Body of pancreas (tissue), 4 donors: ENCODE measurements at regions not wholly inside any gene's neighbourhood (a gene's known extent, or its start where the extent isn't known, plus 50 kb on each side); places are given as distances from the start of the nearest gene placed in this dataset.

Experiments used
- ATAC-seq: fragments of 150-250 bp; one replicate; pipeline ENCODE4 v1.9.1; 2016
- DNase-seq, 4 donors: peaks; one replicate each; pipeline ENCODE4 v3.0.0-alpha.2; 2019
- H3K27ac ChIP-seq, 4 donors: fragments of 200-600 bp; sonication (generic); 1 replicate in 3 of 4; 2 replicates in 1 of 4; pipeline versions ENCODE4 v1.5.1 to v1.6.1; 2016 to 2019; ENCODE audit warnings: mild to moderate bottlenecking in 1 of 4, mixed read lengths in 1 of 4, moderate library complexity in 1 of 4
- H3K27me3 ChIP-seq, 2 donors: fragments of 200-600 bp; sonication (generic); one replicate each; pipeline ENCODE4 v1.6.0; 2016; ENCODE audit warnings: mild to moderate bottlenecking in 1 of 2
- H3K36me3 ChIP-seq, 2 donors: fragments of 200-600 bp; sonication (generic); replicated peaks in 1 of 2; 2 replicates each; pipeline ENCODE4 v1.5.1; 2016; ENCODE audit warnings: low read depth in 2 of 2; ENCODE audit not compliant: insufficient read depth in 1 of 2
- H3K4me1 ChIP-seq: fragments of 200-600 bp; sonication (generic); one replicate; pipeline ENCODE4 v1.6.0; 2016
- H3K4me3 ChIP-seq, 2 donors: fragments of 200-600 bp; sonication (generic); 1 replicate in 1 of 2; 2 replicates in 1 of 2; pipeline ENCODE4 v1.5.1; 2016 to 2019
- H3K9me3 ChIP-seq, 3 donors: fragments of 200-600 bp; sonication (generic); 1 replicate in 2 of 3; 2 replicates in 1 of 3; pipeline ENCODE4 v1.5.1; 2016
- CTCF ChIP-seq, 7 experiments: fragments of 450-650 bp in 4 of 7; fragments of 200-600 bp in 3 of 7; sonication (generic) in 3 of 7; IDR thresholded peaks; one replicate each; pipeline ENCODE4 v1.5.1; 2016 to 2019; ENCODE audit warnings: antibody characterized with exemption in 7 of 7
- POLR2A ChIP-seq, 3 donors: fragments of 450-650 bp; IDR thresholded peaks; one replicate each; pipeline ENCODE4 v1.6.1; 2016; ENCODE audit warnings: antibody characterized with exemption in 3 of 3, mild to moderate bottlenecking in 2 of 3
- WGBS, 2 donors: methylation state at CpG; one replicate each; pipeline ENCODE4 v1.1.5; 2017; 5-methylcytosine and 5-hydroxymethylcytosine counted together
- intact Hi-C: fragments of 100-400 bp; cut with DNase I; formaldehyde crosslinking; loops from one replicate; pipeline ENCODE4 v1.15.1; 2023

DNA sequence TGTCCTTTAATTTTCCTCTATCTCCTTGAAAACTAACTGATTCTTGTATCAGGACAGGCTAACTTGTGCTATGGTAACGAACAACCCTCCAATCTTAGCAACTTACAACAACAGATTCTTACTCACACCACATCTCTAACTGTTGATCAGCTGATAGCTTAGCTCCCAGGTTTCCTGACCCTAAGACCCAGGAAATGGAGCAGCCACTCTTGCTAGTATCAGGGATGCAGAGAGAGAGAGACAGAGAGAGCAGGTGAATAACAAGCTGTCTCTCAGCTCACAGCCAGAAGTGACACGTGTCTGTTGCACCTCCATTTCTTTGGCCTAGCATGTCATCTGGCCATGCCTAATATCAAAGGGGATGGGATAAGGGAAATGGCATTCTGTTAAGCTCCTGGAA, 1289.0 kb upstream of the AUTS2 start:
- 67 to 70% methylated on average over 2 of the region's 2 CpGs for WGBS, 2 donors
- ATAC-seq = no peak
- TF ChIP-seq CTCF (IDR thresholded peaks at IDR 0.05) = no peak
- no peak for TF ChIP-seq POLR2A (IDR thresholded peaks at IDR 0.05)

GRCh38 chr7:68309806-68310205, 1288.5 kb upstream of the AUTS2 start:
- Histone ChIP-seq H3K27ac (no peak overlapping the region), H3K27me3 (no peaks in the 10 kb centered on the region), H3K4me3 (no peak overlapping the region), H3K36me3 (no peaks in the 10 kb centered on the region), H3K4me1 (no peaks in the 10 kb centered on the region), H3K9me3 (no peaks in the 10 kb centered on the region)
- intact Hi-C loops = no loop called here
- 43 to 58% methylated on average over 6 of the region's 6 CpGs for WGBS, 2 donors
- no peak for DNase-seq
- TF ChIP-seq CTCF (IDR thresholded peaks at IDR 0.05) (no peak), POLR2A (IDR thresholded peaks at IDR 0.05) (no peak)
- ATAC-seq = no peak

More for the DNA sequence above, 1289.0 kb upstream of the AUTS2 start:
- Histone ChIP-seq H3K9me3 (no peaks in the 10 kb centered on the region), H3K27me3 (no peaks in the 10 kb centered on the region), H3K36me3 (no peaks in the 10 kb centered on the region), H3K4me3 (no peak overlapping the region), H3K4me1 (no peaks in the 10 kb centered on the region), H3K27ac (no peak overlapping the region)
- intact Hi-C loops = no loop called here
- DNase-seq = no peak

DNA sequence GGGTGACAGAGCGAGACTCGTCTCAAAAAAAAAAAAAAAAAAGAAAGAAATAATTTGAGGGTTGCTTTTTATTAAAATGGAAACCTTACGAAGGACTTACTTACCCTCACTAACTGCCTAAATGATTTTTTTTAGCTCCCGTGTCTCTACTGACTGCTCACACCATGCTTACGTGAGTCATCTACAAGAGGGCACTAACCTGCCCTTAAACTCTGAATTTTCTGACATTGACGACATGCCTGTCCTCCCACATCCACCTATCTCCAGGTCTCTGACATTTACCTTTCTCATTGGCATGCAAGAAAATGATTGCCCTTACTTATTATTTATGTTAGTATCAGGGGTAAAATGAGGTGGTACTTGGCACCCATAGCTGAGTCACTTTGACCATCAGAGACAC, 1286.3 kb upstream of the AUTS2 start:
- Histone ChIP-seq H3K36me3 (no peaks in the 10 kb centered on the region), H3K4me1 (no peaks in the 10 kb centered on the region), H3K4me3 (no peak overlapping the region), H3K9me3 (no peaks in the 10 kb centered on the region), H3K27ac (no peak overlapping the region), H3K27me3 (no peaks in the 10 kb centered on the region)
- DNase-seq (no peak), ATAC-seq (no peak)
- intact Hi-C loops = no loop called here
- TF ChIP-seq POLR2A (IDR thresholded peaks at IDR 0.05) = no peak
- TF ChIP-seq CTCF (IDR thresholded peaks at IDR 0.05) = no peak
- 78 to 83% methylated on average over 6 of the region's 6 CpGs for WGBS, 2 donors

GRCh38 chr7:68313806-68314205, 1284.5 kb upstream of the AUTS2 start:
- H3K27me3 ChIP-seq = no peaks in the 10 kb centered on the region
- no peak for TF ChIP-seq POLR2A (IDR thresholded peaks at IDR 0.05)
- TF ChIP-seq CTCF (IDR thresholded peaks at IDR 0.05) = no peak
- H3K4me3 ChIP-seq = no peak overlapping the region
- intact Hi-C loops = no loop called here
- H3K9me3 ChIP-seq = no peaks in the 10 kb centered on the region
- no peaks in the 10 kb centered on the region for H3K36me3 ChIP-seq
- ATAC-seq = no peak
- H3K27ac ChIP-seq = no peak overlapping the region
- no peaks in the 10 kb centered on the region for H3K4me1 ChIP-seq
- no peak for DNase-seq
- 45 to 52% methylated on average over 4 of the region's 4 CpGs for WGBS, 2 donors

DNA sequence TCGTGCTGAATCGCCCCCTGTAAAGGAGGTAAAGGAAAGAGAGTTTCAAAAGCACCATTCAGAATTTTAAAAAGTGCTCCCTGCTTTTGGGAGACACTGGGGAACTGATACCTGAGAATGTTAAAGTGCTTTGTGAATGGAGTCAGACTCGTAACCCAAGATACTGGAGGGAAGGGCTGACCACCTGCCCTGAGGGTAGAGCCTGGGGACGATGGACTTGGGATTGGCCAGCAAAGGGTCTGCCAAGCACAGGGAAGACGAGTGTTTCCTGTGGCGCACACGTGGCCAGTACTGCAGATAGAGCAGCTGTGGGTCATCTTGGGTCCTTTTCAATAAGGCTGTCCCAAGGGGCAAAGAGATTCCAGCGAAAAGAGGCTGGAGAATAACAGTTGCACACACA, 1284.1 kb upstream of the AUTS2 start:
- 43 to 47% methylated on average over 8 of the region's 8 CpGs for WGBS, 2 donors
- DNase-seq (no peak), ATAC-seq (no peak)
- H3K4me1 ChIP-seq = no peaks in the 10 kb centered on the region
- H3K27ac ChIP-seq = no peak overlapping the region
- no peaks in the 10 kb centered on the region for H3K9me3 ChIP-seq
- no peak overlapping the region for H3K4me3 ChIP-seq
- H3K27me3 ChIP-seq = no peaks in the 10 kb centered on the region
- no peak for TF ChIP-seq CTCF (IDR thresholded peaks at IDR 0.05)
- TF ChIP-seq POLR2A (IDR thresholded peaks at IDR 0.05) = no peak
- H3K36me3 ChIP-seq = no peaks in the 10 kb centered on the region
- intact Hi-C loops = no loop called here
